ENCODE measurements at regions not wholly inside any gene's neighbourhood (a gene's known extent, or its start where the extent isn't known, plus 50 kb on each side); places are given as distances from the start of the nearest gene placed in this dataset.

GRCh38 chr3:64901522-64901885 lies 213.7 kb upstream of the ADAMTS9 start:
- Histone ChIP-seq H3K27ac (peak overlapping the region; percentile 38), H3K9me3 (no peaks in the 10 kb centered on the region), H3K4me3 (no peak overlapping the region), H3K4me1 (peaks cover 27% of the 10 kb centered on the region), H3K27me3 (ENCODE audit: insufficient read depth in 3 of 3, low read length in 2 of 3) (no peaks in the 10 kb centered on the region), H3K36me3 (ENCODE audit: insufficient read depth in 1 of 2, low read depth in 1 of 2) (no peaks in the 10 kb centered on the region)
- TF ChIP-seq, protein P1, sequence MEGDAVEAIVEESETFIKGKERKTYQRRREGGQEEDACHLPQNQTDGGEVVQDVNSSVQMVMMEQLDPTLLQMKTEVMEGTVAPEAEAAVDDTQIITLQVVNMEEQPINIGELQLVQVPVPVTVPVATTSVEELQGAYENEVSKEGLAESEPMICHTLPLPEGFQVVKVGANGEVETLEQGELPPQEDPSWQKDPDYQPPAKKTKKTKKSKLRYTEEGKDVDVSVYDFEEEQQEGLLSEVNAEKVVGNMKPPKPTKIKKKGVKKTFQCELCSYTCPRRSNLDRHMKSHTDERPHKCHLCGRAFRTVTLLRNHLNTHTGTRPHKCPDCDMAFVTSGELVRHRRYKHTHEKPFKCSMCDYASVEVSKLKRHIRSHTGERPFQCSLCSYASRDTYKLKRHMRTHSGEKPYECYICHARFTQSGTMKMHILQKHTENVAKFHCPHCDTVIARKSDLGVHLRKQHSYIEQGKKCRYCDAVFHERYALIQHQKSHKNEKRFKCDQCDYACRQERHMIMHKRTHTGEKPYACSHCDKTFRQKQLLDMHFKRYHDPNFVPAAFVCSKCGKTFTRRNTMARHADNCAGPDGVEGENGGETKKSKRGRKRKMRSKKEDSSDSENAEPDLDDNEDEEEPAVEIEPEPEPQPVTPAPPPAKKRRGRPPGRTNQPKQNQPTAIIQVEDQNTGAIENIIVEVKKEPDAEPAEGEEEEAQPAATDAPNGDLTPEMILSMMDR (IDR thresholded peaks at IDR 0.05), result no peak
- DNase-seq (peak in 1 of 2 donors; percentile 56), ATAC-seq (peak; percentile 26 to 75 (median 68))
- 3 to 6% (median 4%) methylated on average over 1 of the region's 1 CpG for WGBS, 3 donors
- intact Hi-C loops (cut with DNase I), result loop anchor here in 1 of 2 donors (5.0 kb wide), 1 partner anchor 41 kb away; no protein-coding TSS in a partner anchor

DNA sequence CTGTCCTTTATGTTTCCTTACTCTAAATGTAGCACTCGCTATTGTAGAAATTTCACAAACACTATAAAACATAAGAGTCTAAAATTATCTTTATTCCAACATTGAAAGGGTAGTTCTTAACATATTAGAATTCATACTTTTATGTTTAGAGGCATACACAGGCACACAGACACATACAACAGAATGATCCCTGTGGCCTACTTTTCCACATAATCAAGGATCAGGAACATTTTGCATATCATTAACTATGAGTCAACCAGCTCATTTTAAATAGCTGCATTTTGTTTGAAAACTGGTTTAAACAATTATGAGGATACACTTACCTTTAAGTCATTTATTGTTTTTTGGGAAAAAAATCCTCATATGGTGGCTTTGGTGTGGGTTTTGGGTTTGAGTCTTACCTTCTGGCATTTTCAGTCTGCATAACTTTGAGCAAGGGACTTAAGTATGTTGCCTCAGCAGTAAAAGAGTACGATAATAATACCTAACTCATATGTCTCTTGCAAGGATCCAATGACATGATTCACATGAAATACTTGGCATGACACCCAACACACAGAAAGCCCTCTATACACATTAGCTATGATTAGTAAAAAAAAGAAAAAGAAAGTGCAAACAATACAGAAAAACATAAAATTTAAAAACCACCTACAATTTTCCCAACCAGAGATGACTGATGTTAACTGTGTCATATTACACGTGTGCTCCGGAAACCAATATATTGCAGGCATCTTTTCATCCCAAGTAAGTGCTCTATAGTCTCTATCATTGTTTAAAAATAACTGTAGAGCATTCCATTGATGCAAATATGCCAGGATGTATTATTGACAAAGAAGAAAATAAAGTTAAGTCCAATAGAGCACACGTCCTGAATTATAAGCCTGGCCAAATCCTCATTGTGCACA lies 213.1 kb upstream of the ADAMTS9 start:
- Histone ChIP-seq H3K27ac (peak overlapping the region; percentile 38), H3K4me1 (peaks cover 27% of the 10 kb centered on the region), H3K27me3 (ENCODE audit: insufficient read depth in 3 of 3, low read length in 2 of 3) (no peaks in the 10 kb centered on the region), H3K4me3 (no peak overlapping the region), H3K9me3 (no peaks in the 10 kb centered on the region), H3K36me3 (ENCODE audit: insufficient read depth in 1 of 2, low read depth in 1 of 2) (no peaks in the 10 kb centered on the region)
- TF ChIP-seq, protein P1 (IDR thresholded peaks at IDR 0.05), result no peak
- DNase-seq (no peak), ATAC-seq (peak; percentile 53 to 80 (median 76))
- intact Hi-C loops (cut with DNase I), result loop anchor here in 1 of 2 donors (5.0 kb wide), 1 partner anchor 41 kb away; no protein-coding TSS in a partner anchor
- 20 to 26% (median 21%) methylated on average over 5 of the region's 5 CpGs for WGBS, 3 donors

GRCh38 chr3:64900156-64900555 lies 212.4 kb upstream of the ADAMTS9 start:
- WGBS, 3 donors, result 8 to 24% (median 15%) methylated on average over 3 of the region's 3 CpGs
- DNase-seq, result no peak
- intact Hi-C loops (cut with DNase I), result loop anchor here in 1 of 2 donors (5.0 kb wide), 1 partner anchor 42 kb away; no protein-coding TSS in a partner anchor
- ATAC-seq, result peak; percentile 49 to 77 (median 70)
- Histone ChIP-seq H3K27me3 (ENCODE audit: insufficient read depth in 3 of 3, low read length in 2 of 3) (no peaks in the 10 kb centered on the region), H3K4me1 (peaks cover 27% of the 10 kb centered on the region), H3K36me3 (ENCODE audit: insufficient read depth in 1 of 2, low read depth in 1 of 2) (no peaks in the 10 kb centered on the region), H3K9me3 (no peaks in the 10 kb centered on the region), H3K27ac (peak overlapping the region; percentile 38), H3K4me3 (no peak overlapping the region)
- TF ChIP-seq, protein P1 (IDR thresholded peaks at IDR 0.05), result no peak

GRCh38 chr3:64898941-64899340 lies 211.1 kb upstream of the ADAMTS9 start:
- Histone ChIP-seq H3K4me1 (peaks cover 27% of the 10 kb centered on the region), H3K9me3 (no peaks in the 10 kb centered on the region), H3K4me3 (no peak overlapping the region), H3K27me3 (ENCODE audit: insufficient read depth in 3 of 3, low read length in 2 of 3) (no peaks in the 10 kb centered on the region), H3K27ac (no peak overlapping the region), H3K36me3 (ENCODE audit: insufficient read depth in 1 of 2, low read depth in 1 of 2) (no peaks in the 10 kb centered on the region)
- TF ChIP-seq, protein P1 (IDR thresholded peaks at IDR 0.05), result no peak
- no peak for ATAC-seq
- intact Hi-C loops (cut with DNase I), result no loop called here
- DNase-seq, result no peak
- 95 to 100% (median 98%) methylated on average over 1 of the region's 1 CpG for WGBS, 3 donors
